Natural killer cell (primary cell): ENCODE measurements at regions not wholly inside any gene's neighbourhood (a gene's known extent, or its start where the extent isn't known, plus 50 kb on each side); places are given as distances from the start of the nearest gene placed in this dataset.

Experiments
- ATAC-seq, 3 donors: fragments of 150-1000 bp in 2 of 3; fragments of 200-7000 bp in 1 of 3; cut with Tn5 transposase; 1 replicate in 1 of 3; 2 replicates in 2 of 3; pipeline ENCODE4 v1.10.0; 2021; ENCODE audit warnings: mild to moderate bottlenecking in 2 of 3, moderate library complexity in 2 of 3
- DNase-seq, 2 donors: peaks; one replicate each; pipeline versions ENCODE4 v3.0.0 to v3.0.0-alpha.2; 2013 to 2021; ENCODE audit warnings: mixed read lengths in 1 of 2
- H3K27ac ChIP-seq: one replicate; pipeline ENCODE4 v1.5.1; 2013; ENCODE audit warnings: mild to moderate bottlenecking, low read length
- H3K27me3 ChIP-seq: one replicate; pipeline ENCODE4 v1.6.1; 2013; ENCODE audit warnings: low read length; ENCODE audit not compliant: control insufficient read depth, insufficient read depth
- H3K36me3 ChIP-seq: one replicate; pipeline ENCODE4 v1.6.1; 2013; ENCODE audit warnings: low read length; ENCODE audit not compliant: control insufficient read depth, insufficient read depth
- H3K4me1 ChIP-seq: one replicate; pipeline ENCODE4 v1.6.1; 2013; ENCODE audit warnings: low read length; ENCODE audit not compliant: control insufficient read depth, insufficient read depth
- H3K4me3 ChIP-seq: one replicate; pipeline ENCODE4 v1.5.1; 2013; ENCODE audit warnings: low read length
- H3K9me3 ChIP-seq: one replicate; pipeline ENCODE4 v1.6.1; 2013; ENCODE audit warnings: low read length; ENCODE audit not compliant: control insufficient read depth, insufficient read depth
- H3K27ac Mint-ChIP-seq, 2 donors: one replicate each; pipeline ENCODE4 v1.8.0; 2022; ENCODE audit warnings: mild to moderate bottlenecking in 2 of 2, mixed read lengths in 2 of 2, moderate library complexity in 1 of 2
- H3K27me3 Mint-ChIP-seq, 2 donors: one replicate each; pipeline ENCODE4 v1.8.0; 2022; ENCODE audit warnings: low read depth in 2 of 2, mixed read lengths in 2 of 2
- H3K36me3 Mint-ChIP-seq: one replicate; pipeline ENCODE4 v1.8.0; 2022; ENCODE audit warnings: mixed read lengths
- H3K4me1 Mint-ChIP-seq, 2 donors: one replicate each; pipeline ENCODE4 v1.8.0; 2022; ENCODE audit warnings: mixed read lengths in 2 of 2
- H3K4me3 Mint-ChIP-seq: one replicate; pipeline ENCODE4 v1.8.0; 2022; ENCODE audit warnings: mild to moderate bottlenecking, moderate library complexity, mixed read lengths
- H3K9me3 Mint-ChIP-seq, 2 donors: one replicate each; pipeline ENCODE4 v1.8.0; 2022; ENCODE audit warnings: mixed read lengths in 2 of 2
- CTCF ChIP-seq: fragments of 200-600 bp; IDR thresholded peaks from one replicate; pipeline ENCODE4 v1.8.0; 2022; ENCODE audit warnings: antibody characterized with exemption
- WGBS: methylation state at CpG from one replicate; pipeline ENCODE4 v1.1.7; 2013; ENCODE audit warnings: missing lambda C conversion rate; ENCODE audit not compliant: insufficient coverage; 5-methylcytosine and 5-hydroxymethylcytosine counted together
- intact Hi-C: fragments of 100-400 bp; cut with micrococcal nuclease; formaldehyde crosslinking; loops from one replicate; pipeline ENCODE4 v1.14.2; 2022

DNA sequence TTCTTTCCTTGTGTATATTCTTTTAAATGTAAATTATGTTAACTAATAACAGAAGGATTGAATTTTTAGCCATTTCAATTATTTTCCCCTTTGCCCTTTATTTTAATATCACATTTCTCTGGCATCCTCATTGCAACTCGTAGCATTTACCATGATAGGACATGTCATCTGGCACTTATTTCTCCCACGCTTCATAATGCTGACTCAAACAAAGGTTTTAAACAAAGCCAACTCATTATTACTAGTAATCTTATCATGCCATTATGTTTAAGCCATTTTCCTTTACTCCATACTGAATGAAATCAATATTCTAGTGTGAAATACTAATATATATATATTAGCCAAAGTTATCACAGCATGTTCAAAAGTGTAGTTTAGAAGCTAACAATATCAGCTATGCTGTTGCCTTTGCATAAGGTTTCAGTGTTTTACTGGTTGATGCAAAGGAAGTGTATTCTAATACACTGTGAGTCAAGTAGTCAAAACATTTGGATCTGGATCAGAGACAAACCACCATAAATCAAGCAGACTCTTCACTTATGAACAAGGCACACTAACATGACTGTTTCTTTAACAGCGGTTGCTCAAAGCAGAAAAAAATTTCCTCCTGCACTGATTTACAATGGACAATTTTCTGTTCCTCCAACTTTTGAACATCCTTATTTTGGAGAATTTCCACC lies 281.6 kb downstream of the SLC7A11 start:
- WGBS, result 89% methylated on average over 3 of the region's 3 CpGs
- TF ChIP-seq CTCF, result no peak
- Mint-ChIP-seq H3K9me3 (peaks cover 7 to 12% of the 10 kb centered on the region in 2 donors), H3K27me3 (no peaks in the 10 kb centered on the region), H3K4me1 (no peaks in the 10 kb centered on the region), H3K36me3 (no peaks in the 10 kb centered on the region), H3K4me3 (no peak overlapping the region), H3K27ac (no peak overlapping the region)
- no peaks in the 10 kb centered on the region for H3K4me1 ChIP-seq
- H3K36me3 ChIP-seq, result no peaks in the 10 kb centered on the region
- intact Hi-C loops, result no loop called here
- peaks cover 3% of the 10 kb centered on the region for H3K9me3 ChIP-seq
- no peak overlapping the region for H3K27ac ChIP-seq
- no peak overlapping the region for H3K4me3 ChIP-seq
- DNase-seq (no peak), ATAC-seq (no peak)
- no peaks in the 10 kb centered on the region for H3K27me3 ChIP-seq

GRCh38 chr4:137957806-137958205 lies 284.3 kb downstream of the SLC7A11 start:
- H3K4me3 ChIP-seq, result no peak overlapping the region
- intact Hi-C loops, result no loop called here
- no peaks in the 10 kb centered on the region for H3K4me1 ChIP-seq
- DNase-seq (no peak), ATAC-seq (no peak)
- H3K27me3 ChIP-seq, result no peaks in the 10 kb centered on the region
- Mint-ChIP-seq H3K4me1 (no peaks in the 10 kb centered on the region), H3K9me3 (peaks cover 7 to 15% of the 10 kb centered on the region in 2 donors), H3K27ac (no peak overlapping the region), H3K4me3 (no peak overlapping the region), H3K36me3 (peaks cover 8% of the 10 kb centered on the region), H3K27me3 (no peaks in the 10 kb centered on the region)
- 87% methylated on average over 3 of the region's 3 CpGs for WGBS
- no peaks in the 10 kb centered on the region for H3K36me3 ChIP-seq
- no peaks in the 10 kb centered on the region for H3K9me3 ChIP-seq
- H3K27ac ChIP-seq, result no peak overlapping the region
- no peak for TF ChIP-seq CTCF

GRCh38 chr4:137956256-137956655 lies 285.9 kb downstream of the SLC7A11 start:
- DNase-seq (no peak), ATAC-seq (no peak)
- H3K4me3 Mint-ChIP-seq, result no peak overlapping the region
- no peak for TF ChIP-seq CTCF
- no peaks in the 10 kb centered on the region for H3K27me3 Mint-ChIP-seq
- H3K27ac Mint-ChIP-seq, result no peak overlapping the region
- Histone ChIP-seq H3K27me3 (no peaks in the 10 kb centered on the region), H3K9me3 (no peaks in the 10 kb centered on the region), H3K36me3 (no peaks in the 10 kb centered on the region), H3K4me1 (no peaks in the 10 kb centered on the region), H3K4me3 (no peak overlapping the region), H3K27ac (no peak overlapping the region)
- H3K4me1 Mint-ChIP-seq, result no peaks in the 10 kb centered on the region
- intact Hi-C loops, result no loop called here
- peaks cover 6 to 15% of the 10 kb centered on the region in 2 donors for H3K9me3 Mint-ChIP-seq
- H3K36me3 Mint-ChIP-seq, result peaks cover 8% of the 10 kb centered on the region
- WGBS, result no CpG with 5 or more reads among the region's 2 CpGs

GRCh38 chr4:137955595-137955994 lies 286.6 kb downstream of the SLC7A11 start:
- H3K27me3 Mint-ChIP-seq, result no peaks in the 10 kb centered on the region
- no CpG with 5 or more reads among the region's 1 CpG for WGBS
- H3K4me1 ChIP-seq, result no peaks in the 10 kb centered on the region
- no peaks in the 10 kb centered on the region for H3K4me1 Mint-ChIP-seq
- H3K27ac Mint-ChIP-seq, result no peak overlapping the region
- H3K9me3 ChIP-seq, result no peaks in the 10 kb centered on the region
- DNase-seq (no peak), ATAC-seq (no peak)
- no peaks in the 10 kb centered on the region for H3K27me3 ChIP-seq
- H3K36me3 ChIP-seq, result no peaks in the 10 kb centered on the region
- H3K4me3 ChIP-seq, result no peak overlapping the region
- H3K27ac ChIP-seq, result no peak overlapping the region
- H3K9me3 Mint-ChIP-seq, result peaks cover 6 to 18% of the 10 kb centered on the region in 2 donors
- no peak for TF ChIP-seq CTCF
- H3K36me3 Mint-ChIP-seq, result peaks cover 8% of the 10 kb centered on the region
- H3K4me3 Mint-ChIP-seq, result no peak overlapping the region
- intact Hi-C loops, result no loop called here
